ENCODE measurements at regions not wholly inside any gene's neighbourhood (a gene's known extent, or its start where the extent isn't known, plus 50 kb on each side); places are given as distances from the start of the nearest gene placed in this dataset.
"Not testable (repeated sequence)": the region's sequence is repeated elsewhere in the genome, so short reads cannot be mapped to it uniquely, and the experiment has no call there.

DNA sequence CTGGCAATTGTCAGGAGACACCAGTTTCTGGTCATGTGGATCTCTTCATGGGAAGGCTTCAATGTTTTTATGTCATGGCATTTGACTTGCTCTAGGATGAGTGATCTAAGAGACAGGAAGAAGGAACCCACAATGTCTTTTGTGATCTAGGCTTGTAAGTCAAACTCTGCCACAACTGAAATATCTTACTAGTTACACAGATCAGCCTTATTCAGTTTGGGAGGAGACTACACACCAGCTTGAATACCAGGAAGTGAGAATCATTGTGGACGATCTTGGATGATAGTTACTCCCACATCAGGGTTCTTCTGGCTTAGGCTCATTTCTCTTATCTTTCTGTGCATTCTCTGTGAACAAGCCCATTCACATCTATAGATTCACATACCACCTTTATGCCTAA is 236.2 kb upstream of the FBXO33 start:
- Histone ChIP-seq H3K4me1 (ENCODE audit: insufficient read depth, insufficient read length) (no peaks in the 10 kb centered on the region), H3K4me3 (ENCODE audit: insufficient read length, low read depth) (no peak overlapping the region)
- TF ChIP-seq SUZ12 (IDR thresholded peaks at IDR 0.05; ENCODE audit: extremely low read depth, insufficient read depth, insufficient read length), result no peak
- TF ChIP-seq YY1 (IDR thresholded peaks at IDR 0.05; ENCODE audit: insufficient read depth, insufficient read length), result no peak
- no peak for TF ChIP-seq ZNF274 (IDR thresholded peaks at IDR 0.05; ENCODE audit: low read depth, low read length)

DNA sequence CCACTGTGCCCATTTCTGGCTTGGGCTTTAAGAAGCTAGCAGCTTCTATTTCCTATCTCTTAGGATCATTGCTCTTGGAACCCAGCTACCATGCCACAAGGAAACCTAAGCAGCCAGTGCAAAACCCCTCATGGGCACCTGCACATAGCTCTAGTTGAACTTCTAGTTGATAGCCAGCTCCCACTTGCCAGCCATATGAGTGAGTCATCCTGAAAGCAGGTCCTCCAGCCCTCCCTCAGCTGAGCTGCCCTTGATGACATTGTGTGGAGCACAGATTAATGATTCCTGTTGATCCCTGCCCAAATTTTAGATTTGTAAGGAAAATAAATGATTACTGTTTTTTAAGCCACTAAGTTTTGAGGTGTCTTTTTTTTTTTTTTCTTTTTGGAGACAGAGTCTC is 234.2 kb upstream of the FBXO33 start:
- DNase-seq (ENCODE audit: low read depth, low spot score), result no peak
- H3K4me1 ChIP-seq (ENCODE audit: insufficient read depth, insufficient read length), result no peaks in the 10 kb centered on the region
- no peak for TF ChIP-seq SUZ12 (IDR thresholded peaks at IDR 0.05; ENCODE audit: extremely low read depth, insufficient read depth, insufficient read length)
- no peak for TF ChIP-seq ZNF274 (IDR thresholded peaks at IDR 0.05; ENCODE audit: low read depth, low read length)
- no peak for TF ChIP-seq YY1 (IDR thresholded peaks at IDR 0.05; ENCODE audit: insufficient read depth, insufficient read length)

More for the DNA sequence above, 236.2 kb upstream of the FBXO33 start:
- DNase-seq (ENCODE audit: low read depth, low spot score), result no peak
- H3K27me3 ChIP-seq (ENCODE audit: insufficient read depth, insufficient read length), result no peaks in the 10 kb centered on the region
- no peaks in the 10 kb centered on the region for H3K36me3 ChIP-seq (ENCODE audit: insufficient read depth, insufficient read length, low read length)
- H3K9me3 ChIP-seq (ENCODE audit: insufficient read depth, low read length), result no peaks in the 10 kb centered on the region
- H3K9ac ChIP-seq (ENCODE audit: insufficient read length, low read depth), result no peak overlapping the region

DNA sequence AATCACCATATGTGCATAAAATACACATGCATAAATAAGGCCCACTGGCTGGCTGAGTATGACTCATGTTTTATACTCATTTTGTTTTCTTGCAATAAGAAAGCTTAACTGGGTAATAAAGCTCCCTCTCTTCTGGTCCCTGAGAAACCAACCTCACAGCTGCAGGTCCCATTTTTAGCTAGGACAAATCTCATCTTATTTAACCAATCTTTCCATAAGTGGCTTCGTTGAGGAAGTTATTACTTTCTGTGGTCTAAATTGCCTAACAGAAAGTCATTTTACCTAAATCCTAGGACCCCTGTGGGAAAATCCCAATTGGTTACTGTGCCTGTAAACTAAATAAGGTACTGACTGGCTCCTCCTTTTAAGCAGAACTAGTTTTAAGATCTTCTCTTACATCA is 232.8 kb upstream of the FBXO33 start:
- Histone ChIP-seq H3K9ac (ENCODE audit: insufficient read length, low read depth) (no peak overlapping the region), H3K4me3 (ENCODE audit: insufficient read length, low read depth) (no peak overlapping the region), H3K27me3 (ENCODE audit: insufficient read depth, insufficient read length) (no peaks in the 10 kb centered on the region), H3K4me1 (ENCODE audit: insufficient read depth, insufficient read length) (no peaks in the 10 kb centered on the region), H3K36me3 (ENCODE audit: insufficient read depth, insufficient read length, low read length) (no peaks in the 10 kb centered on the region), H3K9me3 (ENCODE audit: insufficient read depth, low read length) (no peaks in the 10 kb centered on the region)
- DNase-seq (ENCODE audit: low read depth, low spot score), result no peak
- TF ChIP-seq SUZ12 (IDR thresholded peaks at IDR 0.05; ENCODE audit: extremely low read depth, insufficient read depth, insufficient read length), result no peak
- no peak for TF ChIP-seq YY1 (IDR thresholded peaks at IDR 0.05; ENCODE audit: insufficient read depth, insufficient read length)
- TF ChIP-seq ZNF274 (IDR thresholded peaks at IDR 0.05; ENCODE audit: low read depth, low read length), result no peak

More for the DNA sequence above, 234.2 kb upstream of the FBXO33 start:
- Histone ChIP-seq H3K9ac (ENCODE audit: insufficient read length, low read depth) (no peak overlapping the region), H3K4me3 (ENCODE audit: insufficient read length, low read depth) (no peak overlapping the region), H3K9me3 (ENCODE audit: insufficient read depth, low read length) (no peaks in the 10 kb centered on the region), H3K27me3 (ENCODE audit: insufficient read depth, insufficient read length) (no peaks in the 10 kb centered on the region), H3K36me3 (ENCODE audit: insufficient read depth, insufficient read length, low read length) (no peaks in the 10 kb centered on the region)

DNA sequence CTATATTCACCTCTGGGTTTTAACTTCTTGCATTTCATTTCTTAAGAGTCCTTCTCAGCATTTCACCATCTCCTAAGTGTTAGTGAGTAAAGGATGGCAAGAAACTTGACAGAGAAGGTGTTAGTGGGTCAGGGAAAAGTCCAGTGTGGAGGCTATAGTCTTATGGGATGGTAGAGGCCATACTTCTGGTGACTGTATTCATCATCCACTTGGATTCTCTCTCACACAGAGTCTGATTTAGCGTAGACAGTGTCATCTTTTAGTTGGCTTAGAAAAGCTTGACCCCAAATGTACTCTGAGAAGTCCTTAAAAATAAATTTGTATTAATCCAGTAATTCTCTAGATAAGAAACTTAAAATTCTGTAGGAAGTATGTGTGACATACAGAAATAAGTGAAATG is 232.4 kb upstream of the FBXO33 start:
- no peak for DNase-seq (ENCODE audit: low read depth, low spot score)
- TF ChIP-seq YY1 (IDR thresholded peaks at IDR 0.05; ENCODE audit: insufficient read depth, insufficient read length) (no peak), SUZ12 (IDR thresholded peaks at IDR 0.05; ENCODE audit: extremely low read depth, insufficient read depth, insufficient read length) (no peak), ZNF274 (IDR thresholded peaks at IDR 0.05; ENCODE audit: low read depth, low read length) (no peak)
- Histone ChIP-seq H3K4me3 (ENCODE audit: insufficient read length, low read depth) (no peak overlapping the region), H3K9ac (ENCODE audit: insufficient read length, low read depth) (no peak overlapping the region), H3K4me1 (ENCODE audit: insufficient read depth, insufficient read length) (no peaks in the 10 kb centered on the region), H3K9me3 (ENCODE audit: insufficient read depth, low read length) (no peaks in the 10 kb centered on the region), H3K36me3 (ENCODE audit: insufficient read depth, insufficient read length, low read length) (no peaks in the 10 kb centered on the region), H3K27me3 (ENCODE audit: insufficient read depth, insufficient read length) (no peaks in the 10 kb centered on the region)

DNA sequence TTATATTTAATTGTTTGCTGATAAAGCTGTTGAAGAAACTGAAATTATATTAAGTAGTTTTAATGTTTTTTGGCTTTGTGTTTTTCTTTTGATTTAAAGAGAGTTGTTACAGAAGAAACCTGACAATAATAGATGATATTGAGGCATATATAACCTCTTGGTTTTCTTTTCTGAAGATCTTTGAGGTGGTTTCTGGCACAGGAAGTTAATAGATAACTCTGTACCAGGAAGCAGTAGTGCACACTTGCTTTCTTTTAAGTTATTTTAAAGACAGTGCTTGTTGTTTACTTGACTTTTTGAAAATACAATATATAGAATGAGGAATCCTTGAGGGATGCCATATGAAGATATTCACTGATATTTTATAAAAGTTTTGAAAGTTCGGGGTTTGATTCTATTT is 209.0 kb upstream of the FBXO33 start:
- H3K4me1 ChIP-seq (ENCODE audit: insufficient read depth, insufficient read length), result no peaks in the 10 kb centered on the region
- H3K9me3 ChIP-seq (ENCODE audit: insufficient read depth, low read length), result no peaks in the 10 kb centered on the region
- DNase-seq (ENCODE audit: low read depth, low spot score), result no peak
- H3K4me3 ChIP-seq (ENCODE audit: insufficient read length, low read depth), result no peak overlapping the region
- H3K36me3 ChIP-seq (ENCODE audit: insufficient read depth, insufficient read length, low read length), result no peaks in the 10 kb centered on the region
- TF ChIP-seq ZNF274 (IDR thresholded peaks at IDR 0.05; ENCODE audit: low read depth, low read length) (no peak), YY1 (IDR thresholded peaks at IDR 0.05; ENCODE audit: insufficient read depth, insufficient read length) (no peak), SUZ12 (IDR thresholded peaks at IDR 0.05; ENCODE audit: extremely low read depth, insufficient read depth, insufficient read length) (no peak)
- no peak overlapping the region for H3K9ac ChIP-seq (ENCODE audit: insufficient read length, low read depth)
- no peaks in the 10 kb centered on the region for H3K27me3 ChIP-seq (ENCODE audit: insufficient read depth, insufficient read length)

DNA sequence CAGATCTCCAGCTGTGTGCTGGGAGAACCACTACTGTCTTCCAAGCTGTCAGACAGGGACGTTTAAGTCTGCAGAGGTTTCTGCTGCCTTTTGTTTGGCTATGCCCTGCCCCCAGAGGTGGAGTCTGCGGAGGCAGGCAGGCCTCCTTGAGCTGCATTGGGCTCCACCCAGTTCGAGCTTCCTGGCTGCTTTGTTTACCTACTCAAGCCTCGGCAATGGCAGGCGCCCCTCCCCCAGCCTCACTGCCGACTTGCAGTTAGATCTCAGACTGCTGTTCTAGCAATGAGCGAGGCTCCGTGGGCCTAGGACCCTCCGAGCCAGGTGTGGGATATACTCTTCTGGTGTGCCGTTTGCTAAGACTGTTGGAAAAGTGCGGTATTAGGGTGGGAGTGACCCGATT is 206.8 kb upstream of the FBXO33 start:
- not testable (repeated sequence) for H3K4me3 ChIP-seq (ENCODE audit: insufficient read length, low read depth); DNase-seq (ENCODE audit: low read depth, low spot score); H3K9ac ChIP-seq (ENCODE audit: insufficient read length, low read depth); H3K27me3 ChIP-seq (ENCODE audit: insufficient read depth, insufficient read length); H3K9me3 ChIP-seq (ENCODE audit: insufficient read depth, low read length); H3K36me3 ChIP-seq (ENCODE audit: insufficient read depth, insufficient read length, low read length); H3K4me1 ChIP-seq (ENCODE audit: insufficient read depth, insufficient read length)

DNA sequence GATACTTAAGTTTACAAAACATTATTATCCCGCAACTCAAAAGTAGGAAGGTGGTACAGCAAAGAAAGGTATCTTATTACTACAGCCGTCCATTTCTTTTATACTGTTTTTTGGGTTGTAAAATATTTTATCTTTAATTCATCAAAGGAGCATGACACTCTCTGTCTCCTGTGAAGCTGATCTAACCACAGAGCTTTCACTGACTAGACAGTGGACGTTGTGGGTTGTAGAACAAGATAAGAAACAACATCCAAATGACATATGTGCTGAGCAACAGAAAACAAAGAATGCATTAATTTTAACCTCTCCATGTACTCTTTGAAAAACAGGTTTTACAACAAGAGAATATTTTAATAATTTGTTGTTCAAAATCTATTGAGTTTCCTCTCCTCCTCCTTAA is 195.9 kb upstream of the FBXO33 start:
- no peak for DNase-seq (ENCODE audit: low read depth, low spot score)
- TF ChIP-seq ZNF274 (IDR thresholded peaks at IDR 0.05; ENCODE audit: low read depth, low read length) (no peak), SUZ12 (IDR thresholded peaks at IDR 0.05; ENCODE audit: extremely low read depth, insufficient read depth, insufficient read length) (no peak), YY1 (IDR thresholded peaks at IDR 0.05; ENCODE audit: insufficient read depth, insufficient read length) (no peak)
- no peaks in the 10 kb centered on the region for H3K36me3 ChIP-seq (ENCODE audit: insufficient read depth, insufficient read length, low read length)

More for the DNA sequence above, 195.9 kb upstream of the FBXO33 start:
- Histone ChIP-seq H3K27me3 (ENCODE audit: insufficient read depth, insufficient read length) (no peaks in the 10 kb centered on the region), H3K9ac (ENCODE audit: insufficient read length, low read depth) (no peak overlapping the region), H3K4me1 (ENCODE audit: insufficient read depth, insufficient read length) (no peaks in the 10 kb centered on the region), H3K9me3 (ENCODE audit: insufficient read depth, low read length) (no peaks in the 10 kb centered on the region), H3K4me3 (ENCODE audit: insufficient read length, low read depth) (no peak overlapping the region)
